Heart right ventricle (tissue), 16 donors: ENCODE measurements at regions not wholly inside any gene's neighbourhood (a gene's known extent, or its start where the extent isn't known, plus 50 kb on each side); places are given as distances from the start of the nearest gene placed in this dataset.
A peak's percentile ranks its signal among the peaks of the same experiment; 100 is the strongest.

Source experiments
- ATAC-seq, 8 donors: fragments of 200-7000 bp; cut with Tn5 transposase; one replicate each; pipeline ENCODE4 v1.9.1; 2020; ENCODE audit warnings: mild to moderate bottlenecking in 8 of 8, moderate library complexity in 8 of 8, moderate number of reproducible peaks in 1 of 8
- DNase-seq, 2 donors: peaks; one replicate each; pipeline ENCODE4 v3.0.0-alpha.2; 2020
- H3K27ac ChIP-seq, 10 donors: fragments of 200-600 bp; sonication (generic) in 2 of 10; one replicate each; pipeline versions ENCODE4 v1.5.0 to v1.8.0; 2020 to 2022; ENCODE audit warnings: mild to moderate bottlenecking in 3 of 10
- H3K27me3 ChIP-seq, 7 donors: fragments of 200-600 bp; one replicate each; pipeline ENCODE4 v1.8.0; 2021 to 2022; ENCODE audit warnings: mild to moderate bottlenecking in 2 of 7
- H3K36me3 ChIP-seq, 9 donors: fragments of 200-600 bp; sonication (generic) in 1 of 9; one replicate each; pipeline versions ENCODE4 v1.5.0 to v1.8.0; 2020 to 2022; ENCODE audit warnings: mild to moderate bottlenecking in 2 of 9
- H3K4me1 ChIP-seq, 9 donors: fragments of 200-600 bp; sonication (generic) in 1 of 9; one replicate each; pipeline versions ENCODE4 v1.5.0 to v1.8.0; 2020 to 2022; ENCODE audit warnings: mild to moderate bottlenecking in 4 of 9
- H3K4me3 ChIP-seq, 10 donors: fragments of 200-600 bp; sonication (generic) in 2 of 10; one replicate each; pipeline versions ENCODE4 v1.5.0 to v1.8.0; 2020 to 2022; ENCODE audit warnings: mild to moderate bottlenecking in 7 of 10, moderate library complexity in 2 of 10
- H3K9me3 ChIP-seq, 11 donors: fragments of 200-600 bp in 10 of 11; sonication (generic) in 2 of 11; one replicate each; pipeline versions ENCODE4 v1.5.0 to v1.8.0; 2013 to 2022; ENCODE audit warnings: mild to moderate bottlenecking in 2 of 11, control low read depth in 1 of 11, moderate library complexity in 1 of 11
- CTCF ChIP-seq, 9 donors: fragments of 200-600 bp; sonication (generic) in 2 of 9; IDR thresholded peaks; one replicate each; pipeline versions ENCODE4 v1.5.0 to v1.8.0; 2021 to 2022; ENCODE audit warnings: antibody characterized with exemption in 9 of 9, mild to moderate bottlenecking in 5 of 9, moderate library complexity in 1 of 9
- WGBS, 2 donors: extraction: QIAGEN DNeasy Blood & Tissue Kit; methylation state at CpG; one replicate each; pipeline ENCODE4 v1.1.7; 2013; ENCODE audit warnings: inconsistent platforms in 1 of 2; 5-methylcytosine and 5-hydroxymethylcytosine counted together
- intact Hi-C, 10 donors: fragments of 100-400 bp; cut with DNase I; formaldehyde crosslinking; loops; one replicate each; pipeline versions ENCODE4 v1.11.1 to v1.14.2; 2022
- donor health status: Arrhythmogenic right ventricular cardiomyopathy.
- donor health status: ischemic (EF 13 %, LVEDD 7.1; RV severe dilation, severe dysfunction).
- donor health status: healthy with polysubstance abuse.
- donor health status: DM: no; HTN: yes; CAD: no.
- donor health status: DM: no; HTN: no; CAD: no.
- donor health status: ischemic (EF 25% LVEDD 6.9; RV normal size, moderate dysfunction).
- donor health status: ischemic (EF 25% LVEDD 5.7; RV mildly dilated, moderate dysfunction).
- donor health status: healthy.
- donor health status: DM: yes; HTN: yes; CAD: no.
- donor health status: Ischemic cardiomyopathy.
- donor health status: ischemic (EF 35%, LVEDD 5.7; RV mildly dilated, moderate dysfunction).
- donor health status: nonischemic (EF 11% LVEDD 7.7; RV severe dilation, severe dysfunction).
- donor health status: DM: yes; HTN: yes; CAD: no.
- donor health status: PGD.
- donor health status: ischemic (EF 29% LVEDD 5.4; RV normal size, mild dysfunction).
- donor health status: nonischemic (EF 23%, LVEDD 6.1; RV moderate dilation, normal function).

DNA sequence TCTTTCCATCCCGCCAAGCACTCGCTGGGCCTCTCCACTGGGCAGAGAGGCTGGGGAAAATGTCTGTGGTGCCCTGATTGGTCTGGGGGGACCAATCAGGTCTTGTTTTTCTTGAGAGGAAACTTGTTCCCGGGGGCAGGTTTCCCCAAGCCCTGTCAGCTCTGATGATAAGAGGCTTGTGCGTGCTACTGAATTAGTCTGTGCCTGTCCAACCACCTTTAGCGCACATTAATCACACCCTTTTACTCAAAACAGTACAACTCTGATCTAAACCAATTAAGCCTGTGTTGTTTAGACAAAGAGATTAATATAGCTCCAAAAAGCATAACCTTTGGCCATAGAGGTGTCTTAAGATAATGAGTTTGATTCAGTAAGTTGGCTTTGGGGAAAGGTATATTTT, 580.4 kb downstream of the VRK1 start:
- Histone ChIP-seq H3K36me3 (no peaks in the 10 kb centered on the region), H3K9me3 (peaks cover 0 to 4% (median 0%) of the 10 kb centered on the region in 11 donors), H3K27me3 (peaks cover 0 to 27% (median 8%) of the 10 kb centered on the region in 7 donors), H3K4me1 (no peaks in the 10 kb centered on the region), H3K27ac (no peak overlapping the region), H3K4me3 (no peak overlapping the region)
- 61 to 63% methylated on average over 5 of the region's 5 CpGs for WGBS, 2 donors
- intact Hi-C loops, result no loop called here
- ATAC-seq (no peak), DNase-seq (no peak)
- no peak for TF ChIP-seq CTCF (IDR thresholded peaks at IDR 0.05)

- H3K9me3 ChIP-seq, result peaks cover 0 to 4% (median 0%) of the 10 kb centered on the region in 11 donors
- peak overlapping the region in 1 of 10 donors; percentile 58 for H3K27ac ChIP-seq
- DNase-seq, result no peak
- TF ChIP-seq CTCF (IDR thresholded peaks at IDR 0.05), result no peak
- no peak overlapping the region for H3K4me3 ChIP-seq
- H3K4me1 ChIP-seq, result no peaks in the 10 kb centered on the region
- WGBS, 2 donors, result 27 to 31% methylated on average over 7 of the region's 7 CpGs
- peaks cover 0 to 32% (median 6%) of the 10 kb centered on the region in 7 donors for H3K27me3 ChIP-seq
- no peak for ATAC-seq
- no peaks in the 10 kb centered on the region for H3K36me3 ChIP-seq
- intact Hi-C loops, result no loop called here
Observed at GRCh38 chr14:97379091-97379531, 581.9 kb downstream of the VRK1 start.

DNA sequence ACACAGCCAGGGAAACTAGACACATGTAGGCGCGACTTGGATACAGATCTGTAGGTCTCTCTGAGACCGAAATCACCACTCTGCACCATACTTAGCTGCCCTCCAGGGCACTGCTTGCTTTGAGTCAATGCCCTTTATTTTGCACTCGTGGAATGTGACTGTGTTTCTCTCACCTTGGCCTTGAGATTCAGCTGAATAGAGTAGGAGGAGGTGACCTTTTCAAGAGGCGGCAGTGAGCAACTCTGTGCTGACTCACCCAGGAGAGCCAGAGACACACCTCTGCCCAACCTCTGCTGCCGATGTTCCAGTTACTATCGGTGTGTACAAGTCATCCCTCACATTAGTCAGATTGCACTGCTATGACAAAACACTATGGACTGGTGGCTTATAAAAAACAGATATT, 583.4 kb downstream of the VRK1 start:
- Histone ChIP-seq H3K27ac (no peak overlapping the region), H3K4me3 (no peak overlapping the region), H3K36me3 (no peaks in the 10 kb centered on the region), H3K4me1 (no peaks in the 10 kb centered on the region), H3K27me3 (peaks cover 0 to 36% (median 6%) of the 10 kb centered on the region in 7 donors), H3K9me3 (peaks cover 0 to 4% (median 0%) of the 10 kb centered on the region in 11 donors)
- DNase-seq (no peak), ATAC-seq (no peak)
- no peak for TF ChIP-seq CTCF (IDR thresholded peaks at IDR 0.05)
- WGBS, 2 donors, result 80 to 84% methylated on average over 7 of the region's 7 CpGs
- intact Hi-C loops, result no loop called here

DNA sequence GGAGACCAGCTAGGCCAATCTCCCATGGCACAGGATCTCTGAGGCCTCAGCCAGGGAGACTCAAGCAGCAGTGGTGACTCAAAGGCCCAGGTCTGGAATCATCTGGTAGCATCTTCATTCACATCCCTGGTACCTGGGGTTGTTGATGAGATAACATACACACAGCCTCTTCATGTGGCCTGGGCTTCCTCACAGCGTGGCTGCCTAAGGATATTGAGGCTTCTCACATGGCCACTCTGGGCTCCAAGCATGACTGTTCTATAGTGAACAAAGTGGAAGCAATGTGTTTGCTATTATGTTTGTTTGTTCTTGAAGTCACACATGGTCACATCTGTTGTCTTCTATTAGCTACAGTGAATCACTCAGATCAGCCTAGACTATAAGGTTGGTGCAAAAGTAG, 584.1 kb downstream of the VRK1 start:
- Histone ChIP-seq H3K27ac (no peak overlapping the region), H3K9me3 (peaks cover 0 to 4% (median 0%) of the 10 kb centered on the region in 11 donors), H3K4me3 (no peak overlapping the region), H3K36me3 (no peaks in the 10 kb centered on the region), H3K4me1 (no peaks in the 10 kb centered on the region), H3K27me3 (peaks cover 0 to 43% (median 6%) of the 10 kb centered on the region in 7 donors)
- no peak for TF ChIP-seq CTCF (IDR thresholded peaks at IDR 0.05)
- no peak for DNase-seq
- intact Hi-C loops, result no loop called here
- ATAC-seq, result no peak
- WGBS, 2 donors, result 65 to 75% methylated on average over 1 of the region's 1 CpG
